Uterus (tissue), 3 donors: ENCODE measurements at regions not wholly inside any gene's neighbourhood (a gene's known extent, or its start where the extent isn't known, plus 50 kb on each side); places are given as distances from the start of the nearest gene placed in this dataset.

ENCODE experiments used
- DNase-seq, 2 donors: peaks; one replicate each; pipeline ENCODE4 v3.0.0-alpha.2; 2019 to 2020
- H3K27ac ChIP-seq, 2 donors: fragments of 200-600 bp; sonication (generic); 1 replicate in 1 of 2; 2 replicates in 1 of 2; pipeline ENCODE4 v1.5.1; 2016 to 2018
- H3K27me3 ChIP-seq, 2 donors: fragments of 200-600 bp; sonication (generic); one replicate each; pipeline ENCODE4 v1.5.1; 2018 to 2019; ENCODE audit warnings: control low read depth in 1 of 2
- H3K36me3 ChIP-seq, 2 donors: fragments of 200-600 bp; sonication (generic); one replicate each; pipeline ENCODE4 v1.5.1; 2019; ENCODE audit warnings: control low read depth in 1 of 2
- H3K4me1 ChIP-seq, 2 donors: fragments of 200-600 bp; sonication (generic); one replicate each; pipeline ENCODE4 v1.5.1; 2018 to 2019; ENCODE audit warnings: control low read depth in 1 of 2
- H3K4me3 ChIP-seq, 2 donors: fragments of 200-600 bp; sonication (generic); 1 replicate in 1 of 2; 2 replicates in 1 of 2; pipeline ENCODE4 v1.5.1; 2018 to 2019; ENCODE audit warnings: mild to moderate bottlenecking in 1 of 2
- H3K9me3 ChIP-seq, 2 donors: fragments of 200-600 bp; sonication (generic); one replicate each; pipeline ENCODE4 v1.5.1; 2019; ENCODE audit warnings: control low read depth in 1 of 2
- CTCF ChIP-seq, 4 experiments: fragments of 200-600 bp in 2 of 4; fragments of 450-650 bp in 2 of 4; sonication (generic) in 2 of 4; IDR thresholded peaks; one replicate each; pipeline ENCODE4 v1.5.1; 2016 to 2019; ENCODE audit warnings: antibody characterized with exemption in 4 of 4, mild to moderate bottlenecking in 2 of 4, moderate library complexity in 1 of 4
- POLR2A ChIP-seq, 2 donors: fragments of 450-650 bp; IDR thresholded peaks; one replicate each; pipeline ENCODE4 v1.6.1; 2016; ENCODE audit warnings: antibody characterized with exemption in 2 of 2, mild to moderate bottlenecking in 1 of 2, moderate library complexity in 1 of 2
- intact Hi-C: fragments of 100-400 bp; cut with DNase I; formaldehyde crosslinking; loops from one replicate; pipeline ENCODE4 v1.15.1; 2023; ENCODE audit warnings: low total_unique reads
- donor health status: DM: yes; HTN: yes; CAD: no.

GRCh38 chr6:22917344-22917743, 348.0 kb downstream of the HDGFL1 start:
- Histone ChIP-seq H3K4me1 (no peaks in the 10 kb centered on the region), H3K27me3 (no peaks in the 10 kb centered on the region), H3K9me3 (no peaks in the 10 kb centered on the region), H3K27ac (no peak overlapping the region), H3K4me3 (no peak overlapping the region), H3K36me3 (no peaks in the 10 kb centered on the region)
- TF ChIP-seq CTCF (IDR thresholded peaks at IDR 0.05) (no peak), POLR2A (IDR thresholded peaks at IDR 0.05) (no peak)
- intact Hi-C loops, result no loop called here
- DNase-seq, result no peak

GRCh38 chr6:22921828-22922227, 352.5 kb downstream of the HDGFL1 start:
- Histone ChIP-seq H3K36me3 (no peaks in the 10 kb centered on the region), H3K4me1 (no peaks in the 10 kb centered on the region), H3K9me3 (no peaks in the 10 kb centered on the region), H3K27me3 (no peaks in the 10 kb centered on the region), H3K4me3 (no peak overlapping the region), H3K27ac (no peak overlapping the region)
- intact Hi-C loops, result no loop called here
- TF ChIP-seq CTCF (IDR thresholded peaks at IDR 0.05) (no peak), POLR2A (IDR thresholded peaks at IDR 0.05) (no peak)
- DNase-seq, result no peak

GRCh38 chr6:22925304-22925835, 356.0 kb downstream of the HDGFL1 start:
- H3K27ac ChIP-seq, result no peak overlapping the region
- TF ChIP-seq CTCF (IDR thresholded peaks at IDR 0.05) (no peak), POLR2A (IDR thresholded peaks at IDR 0.05) (no peak)

GRCh38 chr6:22925920-22926789, 356.8 kb downstream of the HDGFL1 start:
- no peak for TF ChIP-seq POLR2A (IDR thresholded peaks at IDR 0.05)
- TF ChIP-seq CTCF (IDR thresholded peaks at IDR 0.05), result no peak
- no peaks in the 10 kb centered on the region for H3K27me3 ChIP-seq
- H3K9me3 ChIP-seq, result no peaks in the 10 kb centered on the region
- no peaks in the 10 kb centered on the region for H3K4me1 ChIP-seq
- intact Hi-C loops, result no loop called here
- no peaks in the 10 kb centered on the region for H3K36me3 ChIP-seq
- H3K27ac ChIP-seq, result peak overlapping the region in 1 of 2 donors; percentile 51
- no peak for DNase-seq
- no peak overlapping the region for H3K4me3 ChIP-seq

More at GRCh38 chr6:22925304-22925835, 356.0 kb downstream of the HDGFL1 start:
- no peaks in the 10 kb centered on the region for H3K9me3 ChIP-seq
- DNase-seq, result no peak
- no peaks in the 10 kb centered on the region for H3K36me3 ChIP-seq
- no peak overlapping the region for H3K4me3 ChIP-seq
- no peaks in the 10 kb centered on the region for H3K4me1 ChIP-seq
- intact Hi-C loops, result no loop called here
- no peaks in the 10 kb centered on the region for H3K27me3 ChIP-seq

- no peaks in the 10 kb centered on the region for H3K9me3 ChIP-seq
- no peaks in the 10 kb centered on the region for H3K27me3 ChIP-seq
- no peak for DNase-seq
- no peaks in the 10 kb centered on the region for H3K36me3 ChIP-seq
- H3K27ac ChIP-seq, result peak overlapping the region in 1 of 2 donors; percentile 51
- intact Hi-C loops, result no loop called here
- no peaks in the 10 kb centered on the region for H3K4me1 ChIP-seq
- no peak overlapping the region for H3K4me3 ChIP-seq
- TF ChIP-seq POLR2A (IDR thresholded peaks at IDR 0.05), result no peak
- no peak for TF ChIP-seq CTCF (IDR thresholded peaks at IDR 0.05)
Observed at GRCh38 chr6:22926790-22927354, 357.5 kb downstream of the HDGFL1 start.
